ENCODE measurements at regions not wholly inside any gene's neighbourhood (a gene's known extent, or its start where the extent isn't known, plus 50 kb on each side); places are given as distances from the start of the nearest gene placed in this dataset.

DNA sequence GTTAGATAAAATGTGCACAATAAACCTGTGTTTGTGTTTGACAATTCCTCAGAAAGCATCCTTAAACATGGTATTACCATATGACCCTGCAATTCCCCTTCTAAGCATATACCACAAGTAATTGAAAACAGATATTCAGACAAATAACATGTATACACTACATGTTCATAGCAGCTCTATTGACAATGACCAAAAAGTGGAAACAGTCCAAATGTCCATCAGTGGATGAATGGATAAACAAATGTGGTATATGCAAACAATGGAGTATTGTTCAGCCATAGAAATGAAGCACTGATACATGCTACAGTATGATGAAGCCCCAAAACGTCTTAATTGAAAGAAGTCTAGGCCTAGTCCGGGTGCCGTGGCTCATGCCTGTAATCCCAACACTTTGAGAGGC lies 280.1 kb downstream of the OTUD1 start:
- no peaks in the 10 kb centered on the region for H3K9me3 ChIP-seq (ENCODE audit: control insufficient read depth, insufficient read depth, low read depth, low read length)
- no peaks in the 10 kb centered on the region for H3K4me1 ChIP-seq (ENCODE audit: control insufficient read depth, extremely low read depth, insufficient read depth, low read length)
- no peaks in the 10 kb centered on the region for H3K36me3 ChIP-seq (ENCODE audit: control insufficient read depth, insufficient read depth, low read length)
- no peak for TF ChIP-seq EZH2 (IDR thresholded peaks at IDR 0.05; ENCODE audit: low read length, missing control alignments)
- TF ChIP-seq CTCF (conservative IDR thresholded peaks at IDR 0.05 in 1 of 2, IDR thresholded peaks at IDR 0.05 in 1 of 2; ENCODE audit: low read depth in 1 of 2, low read length in 2 of 2), result no peak
- no peaks in the 10 kb centered on the region for H4K20me1 ChIP-seq (ENCODE audit: control insufficient read depth, extremely low read depth, insufficient read depth, low read length)
- no peak overlapping the region for H2AFZ ChIP-seq (ENCODE audit: low read length)
- DNase-seq (ENCODE audit: low read depth in 2 of 2), result no peak
- no peaks in the 10 kb centered on the region for H3K79me2 ChIP-seq (ENCODE audit: control insufficient read depth, insufficient read depth, low read length)
- no peak overlapping the region for H3K27ac ChIP-seq (ENCODE audit: insufficient read depth, low read length)
- H3K27me3 ChIP-seq (ENCODE audit: control insufficient read depth, insufficient read depth, low read length), result no peaks in the 10 kb centered on the region
- no peak overlapping the region for H3K4me2 ChIP-seq (ENCODE audit: extremely low read depth, insufficient read depth, low read length)
- H3K9ac ChIP-seq (ENCODE audit: insufficient read depth, low read length), result no peak overlapping the region
- H3K4me3 ChIP-seq (replicated peaks in 1 of 4; ENCODE audit: control extremely low read depth in 1 of 4, insufficient read depth in 1 of 4, low read depth in 3 of 4, low read length in 4 of 4), result no peak overlapping the region

DNA sequence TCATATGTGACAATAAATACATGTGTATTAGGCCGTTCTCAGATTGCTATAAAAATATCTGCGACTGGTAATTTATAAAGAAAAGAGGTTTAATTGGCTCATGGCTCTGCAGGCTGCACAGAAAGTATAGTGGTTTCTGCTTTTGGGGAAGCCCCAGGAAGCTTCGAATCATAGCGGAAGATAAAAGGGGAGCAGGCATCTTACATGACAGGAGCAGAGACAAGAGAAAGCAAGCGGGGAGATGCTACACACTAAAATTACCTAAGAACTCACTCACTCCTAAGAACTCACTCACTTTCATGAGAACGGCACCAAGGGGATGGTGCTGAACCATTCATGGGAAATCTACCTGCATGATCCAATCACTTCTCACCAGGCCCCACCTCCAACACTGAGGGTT lies 284.9 kb downstream of the OTUD1 start:
- TF ChIP-seq EZH2 (IDR thresholded peaks at IDR 0.05; ENCODE audit: low read length, missing control alignments), result no peak
- no peak for TF ChIP-seq CTCF (conservative IDR thresholded peaks at IDR 0.05 in 1 of 2, IDR thresholded peaks at IDR 0.05 in 1 of 2; ENCODE audit: low read depth in 1 of 2, low read length in 2 of 2)
- Histone ChIP-seq H2AFZ (ENCODE audit: low read length) (no peak overlapping the region), H3K4me3 (replicated peaks in 1 of 4; ENCODE audit: control extremely low read depth in 1 of 4, insufficient read depth in 1 of 4, low read depth in 3 of 4, low read length in 4 of 4) (no peak overlapping the region), H3K27ac (ENCODE audit: insufficient read depth, low read length) (no peak overlapping the region), H3K27me3 (ENCODE audit: control insufficient read depth, insufficient read depth, low read length) (no peaks in the 10 kb centered on the region), H4K20me1 (ENCODE audit: control insufficient read depth, extremely low read depth, insufficient read depth, low read length) (no peaks in the 10 kb centered on the region), H3K36me3 (ENCODE audit: control insufficient read depth, insufficient read depth, low read length) (no peaks in the 10 kb centered on the region), H3K79me2 (ENCODE audit: control insufficient read depth, insufficient read depth, low read length) (no peaks in the 10 kb centered on the region), H3K9ac (ENCODE audit: insufficient read depth, low read length) (no peak overlapping the region), H3K4me2 (ENCODE audit: extremely low read depth, insufficient read depth, low read length) (no peak overlapping the region), H3K4me1 (ENCODE audit: control insufficient read depth, extremely low read depth, insufficient read depth, low read length) (no peaks in the 10 kb centered on the region), H3K9me3 (ENCODE audit: control insufficient read depth, insufficient read depth, low read depth, low read length) (no peaks in the 10 kb centered on the region)
- no peak for DNase-seq (ENCODE audit: low read depth in 2 of 2)

- Histone ChIP-seq H4K20me1 (ENCODE audit: control insufficient read depth, extremely low read depth, insufficient read depth, low read length) (no peaks in the 10 kb centered on the region), H3K4me1 (ENCODE audit: control insufficient read depth, extremely low read depth, insufficient read depth, low read length) (no peaks in the 10 kb centered on the region), H3K9ac (ENCODE audit: insufficient read depth, low read length) (no peak overlapping the region), H3K79me2 (ENCODE audit: control insufficient read depth, insufficient read depth, low read length) (no peaks in the 10 kb centered on the region), H3K9me3 (ENCODE audit: control insufficient read depth, insufficient read depth, low read depth, low read length) (no peaks in the 10 kb centered on the region), H3K36me3 (ENCODE audit: control insufficient read depth, insufficient read depth, low read length) (no peaks in the 10 kb centered on the region), H3K4me2 (ENCODE audit: extremely low read depth, insufficient read depth, low read length) (no peak overlapping the region), H2AFZ (ENCODE audit: low read length) (no peak overlapping the region), H3K27me3 (ENCODE audit: control insufficient read depth, insufficient read depth, low read length) (no peaks in the 10 kb centered on the region), H3K4me3 (replicated peaks in 1 of 4; ENCODE audit: control extremely low read depth in 1 of 4, insufficient read depth in 1 of 4, low read depth in 3 of 4, low read length in 4 of 4) (no peak overlapping the region), H3K27ac (ENCODE audit: insufficient read depth, low read length) (no peak overlapping the region)
- TF ChIP-seq EZH2 (IDR thresholded peaks at IDR 0.05; ENCODE audit: low read length, missing control alignments), result no peak
- no peak for TF ChIP-seq CTCF (conservative IDR thresholded peaks at IDR 0.05 in 1 of 2, IDR thresholded peaks at IDR 0.05 in 1 of 2; ENCODE audit: low read depth in 1 of 2, low read length in 2 of 2)
- DNase-seq (ENCODE audit: low read depth in 2 of 2), result no peak
Observed at GRCh38 chr10:23725548-23725947, 286.7 kb downstream of the OTUD1 start.
